ENCODE measurements at regions not wholly inside any gene's neighbourhood (a gene's known extent, or its start where the extent isn't known, plus 50 kb on each side); places are given as distances from the start of the nearest gene placed in this dataset.
A peak's percentile ranks its signal among the peaks of the same experiment; 100 is the strongest.
"Not testable (repeated sequence)": the region's sequence is repeated elsewhere in the genome, so short reads cannot be mapped to it uniquely, and the experiment has no call there.

DNA sequence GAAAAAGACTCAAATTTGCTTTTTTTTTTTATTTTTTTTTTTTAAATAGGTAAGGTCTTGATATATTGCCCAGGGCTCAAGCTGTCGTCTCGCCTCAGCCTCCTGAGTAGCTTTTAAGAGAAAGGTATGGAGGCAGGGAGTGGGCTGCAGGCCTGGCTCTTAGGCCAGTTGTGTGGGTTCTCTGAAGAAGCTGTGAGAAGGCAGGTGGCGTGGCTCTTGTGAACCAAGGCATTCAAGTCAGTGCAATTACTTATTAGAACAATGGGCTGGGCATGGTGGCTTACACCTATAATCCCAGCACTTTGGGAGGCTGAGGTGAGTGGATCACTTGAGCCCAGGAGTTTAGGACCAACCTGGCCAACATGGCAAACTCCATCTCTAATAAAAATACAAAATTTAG is 244.0 kb upstream of the SFRP2 start:
- DNase-seq (ENCODE audit: low read depth in 2 of 2), result no peak

DNA sequence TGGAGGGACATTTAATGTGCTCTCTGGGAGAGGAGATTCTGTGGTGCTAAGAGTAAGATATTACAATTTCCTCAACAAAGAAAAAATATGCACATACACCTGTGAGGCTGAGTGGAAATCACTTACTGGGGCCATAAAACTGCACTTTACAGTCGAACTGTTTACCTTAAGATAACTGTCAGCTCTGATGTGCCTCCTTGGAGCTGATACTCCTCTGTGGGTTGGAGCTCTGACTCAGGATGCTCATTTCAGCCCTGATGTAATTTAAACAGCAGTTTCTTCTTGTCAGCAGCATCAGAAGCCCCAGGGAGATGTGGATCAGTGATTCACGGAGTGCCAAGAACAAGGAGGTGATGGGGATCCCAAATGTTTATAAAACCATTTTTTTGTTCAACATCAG is 241.9 kb upstream of the SFRP2 start:
- DNase-seq (ENCODE audit: low read depth in 2 of 2), result no peak

DNA sequence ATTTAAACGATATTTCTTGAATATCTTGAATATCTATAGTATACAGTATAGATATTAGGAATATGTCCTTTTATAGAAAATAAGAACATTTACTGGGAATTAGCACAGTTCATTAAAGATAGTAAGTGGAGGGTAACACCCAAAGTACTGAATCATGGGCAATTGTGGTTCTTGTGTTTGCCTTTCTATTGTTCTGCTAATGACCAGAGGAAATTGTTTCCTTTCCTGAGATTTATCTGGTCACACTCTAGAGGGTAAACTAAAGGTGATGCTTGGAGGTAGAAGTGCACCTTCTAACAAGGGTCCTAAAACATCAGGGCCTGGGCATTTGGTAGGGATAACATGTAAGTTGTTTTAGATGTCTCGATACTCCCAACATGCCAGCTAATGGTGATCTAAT is 241.3 kb upstream of the SFRP2 start:
- DNase-seq (ENCODE audit: low read depth in 2 of 2), result no peak

DNA sequence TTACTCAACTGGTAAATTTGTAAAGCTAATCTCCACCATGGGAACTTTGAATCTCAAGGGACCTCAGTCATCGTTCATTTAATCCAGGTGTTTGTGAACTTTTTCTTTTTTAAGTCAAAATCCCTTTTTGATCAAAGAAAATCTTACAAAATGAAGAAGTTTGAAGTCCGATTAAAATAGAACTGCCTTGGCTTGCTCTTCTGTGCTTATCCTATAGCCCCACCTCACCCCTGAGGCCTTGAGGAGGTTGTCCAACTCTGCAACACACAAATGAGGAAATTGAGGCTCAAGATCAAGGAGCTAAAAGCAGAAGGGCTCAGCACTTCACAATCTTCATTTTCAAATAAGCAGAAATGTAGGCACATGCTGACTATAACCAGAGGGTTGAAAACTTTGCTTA is 240.3 kb upstream of the SFRP2 start:
- no peak for DNase-seq (ENCODE audit: low read depth in 2 of 2)

DNA sequence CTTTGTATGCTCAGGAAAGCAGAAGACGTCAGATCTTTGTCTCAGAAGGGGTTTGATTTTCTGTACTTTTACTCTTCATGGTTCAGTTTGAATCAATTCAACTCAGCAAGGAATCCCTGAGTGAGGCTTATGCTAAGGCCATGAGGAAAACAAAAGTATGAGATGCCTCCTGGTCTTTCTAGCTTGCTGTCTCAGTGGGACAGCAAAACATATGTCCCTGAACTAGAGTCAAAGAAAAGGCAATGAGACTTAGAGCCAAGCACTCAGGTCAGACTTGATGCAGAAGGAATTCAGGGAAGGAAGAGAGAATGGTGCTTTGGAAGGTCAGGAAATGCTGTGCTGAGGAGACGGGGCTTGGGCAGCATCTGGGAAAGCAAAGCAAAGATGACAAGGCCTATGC is 236.2 kb upstream of the SFRP2 start:
- DNase-seq (ENCODE audit: low read depth in 2 of 2), result no peak

DNA sequence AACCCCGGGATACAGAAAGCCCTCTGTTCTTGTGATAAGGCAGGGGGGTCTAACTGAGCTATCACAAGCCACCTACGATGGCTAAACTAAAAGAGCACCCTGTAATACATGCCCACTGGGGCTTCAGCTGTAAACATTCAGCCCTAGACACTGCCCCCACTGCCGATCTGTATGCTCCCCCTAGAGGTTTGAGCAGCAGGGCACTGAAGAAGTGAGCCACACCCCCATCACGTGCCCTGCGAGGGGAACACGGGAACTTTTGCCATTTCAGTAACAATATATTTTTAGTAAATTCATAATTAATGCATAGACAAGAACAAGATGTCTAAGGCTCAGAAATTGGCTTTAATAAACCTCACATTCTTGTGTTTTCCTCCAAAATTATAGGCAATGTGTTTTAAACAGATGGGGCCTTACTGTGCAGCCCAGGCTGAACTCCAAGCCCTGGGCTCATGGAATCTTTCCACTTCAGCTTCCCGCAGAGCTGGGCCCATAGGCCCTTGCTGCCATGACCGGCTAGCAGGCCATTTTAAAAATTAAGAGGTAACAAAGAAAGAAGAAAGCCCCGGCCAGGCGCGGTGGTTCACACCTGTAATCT is 235.3 kb upstream of the SFRP2 start:
- DNase-seq (ENCODE audit: low read depth in 2 of 2), result no peak

DNA sequence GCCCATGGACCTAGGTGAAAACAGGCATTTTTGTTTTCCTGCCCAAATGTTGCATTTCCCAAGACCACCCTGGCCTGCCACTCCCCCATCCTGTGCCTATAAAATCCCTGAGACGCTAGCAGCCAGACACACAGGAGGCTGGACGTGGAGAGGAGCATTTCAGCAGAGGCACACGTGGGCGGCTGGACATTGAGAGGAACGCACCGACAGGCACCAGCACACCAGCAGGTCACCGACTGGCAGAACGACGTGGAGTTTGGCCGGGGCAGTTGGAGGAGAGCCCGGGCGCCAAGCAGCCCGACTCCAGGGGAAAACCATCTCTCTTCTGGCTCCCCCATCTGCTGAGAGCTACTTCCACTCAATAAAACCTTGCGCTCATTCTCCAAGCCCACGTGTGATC is 234.8 kb upstream of the SFRP2 start:
- DNase-seq (ENCODE audit: low read depth in 2 of 2), result not testable (repeated sequence)

DNA sequence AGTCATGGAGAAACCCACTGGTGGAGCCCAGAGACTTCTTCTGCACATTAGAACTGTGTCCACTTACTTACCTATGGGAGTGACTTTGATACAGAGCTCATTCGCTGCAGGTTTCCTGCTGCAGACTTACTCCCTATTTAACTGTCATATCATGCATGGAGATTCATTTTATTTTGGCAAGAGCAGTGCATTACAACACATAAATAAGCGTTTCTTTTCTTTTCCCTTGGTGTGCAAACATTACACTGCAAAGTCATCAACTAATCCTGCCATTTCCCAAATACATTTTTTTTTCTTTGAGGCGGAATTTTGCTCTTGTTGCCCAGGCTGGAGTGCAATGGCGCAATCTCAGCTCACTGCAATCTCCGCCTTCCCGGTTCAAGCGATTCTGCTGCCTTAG is 230.9 kb upstream of the SFRP2 start:
- no peak for DNase-seq (ENCODE audit: low read depth in 2 of 2)

DNA sequence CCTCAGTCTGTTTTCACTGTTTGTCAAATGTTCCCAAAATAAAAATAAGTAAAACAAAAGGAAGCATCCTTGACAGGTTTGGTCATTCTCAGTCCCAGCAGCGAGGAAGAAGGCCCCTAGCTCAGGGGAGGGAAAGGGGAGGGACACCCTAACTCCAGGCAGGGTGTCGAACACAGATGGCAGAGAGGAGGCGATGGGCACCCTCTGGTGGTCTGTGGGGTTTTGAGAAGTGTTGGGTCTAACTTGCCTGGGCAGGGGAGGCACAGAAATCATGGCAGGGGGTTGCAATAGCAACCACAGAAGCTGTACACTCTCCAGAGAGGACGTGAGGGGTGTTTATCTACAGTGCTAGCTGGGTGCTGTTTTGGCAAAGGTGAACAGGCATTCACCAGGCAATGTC is 229.8 kb upstream of the SFRP2 start:
- DNase-seq (ENCODE audit: low read depth in 2 of 2), result peak in 1 of 2 experiments; percentile 1

DNA sequence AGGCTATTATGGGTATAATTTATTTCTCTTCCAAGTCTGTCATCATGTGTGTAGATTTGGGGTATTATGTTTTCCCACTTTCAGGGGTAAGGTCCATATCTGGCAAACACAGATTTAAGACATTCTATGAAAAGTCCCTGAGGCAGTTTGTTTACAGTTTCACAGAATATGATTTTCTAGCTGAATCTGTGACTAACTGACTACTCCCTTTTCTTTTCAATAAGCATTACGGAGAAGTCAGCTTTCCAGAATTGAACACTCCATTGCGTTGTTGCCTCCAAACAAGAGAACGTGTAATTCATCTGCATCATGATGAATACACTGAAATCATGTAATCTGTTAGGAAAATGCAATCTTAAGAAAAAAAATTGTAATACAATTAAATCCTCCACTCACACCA is 226.7 kb upstream of the SFRP2 start:
- DNase-seq (ENCODE audit: low read depth in 2 of 2), result no peak

DNA sequence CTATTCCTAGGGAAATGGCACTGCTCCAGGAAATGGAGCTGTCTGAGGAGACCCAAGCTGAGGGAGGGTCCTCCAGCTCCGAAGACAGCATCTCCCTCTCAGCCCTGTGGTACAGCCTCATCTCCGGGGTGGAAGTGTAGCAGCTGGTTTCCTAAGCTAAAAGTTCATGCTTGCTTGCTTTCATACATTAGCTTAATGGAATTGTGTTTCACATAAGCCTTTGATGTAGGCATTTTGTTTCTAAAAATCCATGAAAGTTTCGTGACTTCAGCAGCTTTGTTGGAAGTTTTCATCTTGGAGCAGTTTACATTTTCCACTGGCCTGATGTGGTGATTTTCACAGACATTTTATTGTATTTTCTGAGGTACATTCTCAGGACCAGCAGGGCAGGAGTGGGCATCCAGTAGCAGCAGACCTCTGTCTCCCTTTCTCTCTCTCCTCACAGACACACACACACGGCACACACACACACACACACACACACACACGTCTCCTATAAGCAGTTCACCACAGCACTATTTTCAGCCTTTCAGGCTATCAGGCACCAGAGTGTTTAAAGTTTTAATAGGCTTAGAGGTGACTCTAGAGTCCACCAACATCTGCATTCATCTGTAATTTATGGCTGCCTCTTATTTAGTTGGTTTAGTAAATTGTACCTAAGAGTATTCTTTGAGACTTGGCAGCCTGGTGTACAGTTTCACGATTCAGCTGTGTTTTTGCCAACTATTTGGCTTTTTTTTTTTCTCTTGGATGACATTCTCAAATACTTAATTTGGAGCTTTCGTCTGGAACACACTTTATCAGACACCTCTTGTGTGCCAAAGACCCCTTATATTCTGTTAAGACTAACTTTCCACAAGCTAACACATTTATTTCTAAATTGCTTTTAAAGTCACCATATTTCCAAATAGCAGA is 225.8 kb upstream of the SFRP2 start:
- DNase-seq (ENCODE audit: low read depth in 2 of 2), result no peak

DNA sequence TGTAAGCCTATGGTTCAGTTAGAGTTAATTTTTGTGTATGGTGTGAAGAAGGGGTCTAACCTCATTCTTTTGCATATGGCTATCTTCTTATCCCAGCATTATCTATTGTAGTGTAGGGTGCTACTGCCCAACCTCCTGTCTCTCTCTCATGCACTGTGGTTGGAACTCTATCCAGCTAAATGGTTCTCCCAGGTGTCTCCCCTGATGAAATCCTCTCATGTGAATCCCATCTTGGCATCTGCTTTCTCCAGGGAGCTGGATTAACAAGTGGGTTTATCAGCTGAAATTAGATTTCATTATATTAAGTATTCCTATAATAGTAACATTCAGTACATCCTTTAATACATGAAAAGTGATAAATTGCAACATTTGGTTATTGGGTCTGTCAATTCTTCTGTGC is 224.7 kb upstream of the SFRP2 start:
- DNase-seq (ENCODE audit: low read depth in 2 of 2), result no peak

DNA sequence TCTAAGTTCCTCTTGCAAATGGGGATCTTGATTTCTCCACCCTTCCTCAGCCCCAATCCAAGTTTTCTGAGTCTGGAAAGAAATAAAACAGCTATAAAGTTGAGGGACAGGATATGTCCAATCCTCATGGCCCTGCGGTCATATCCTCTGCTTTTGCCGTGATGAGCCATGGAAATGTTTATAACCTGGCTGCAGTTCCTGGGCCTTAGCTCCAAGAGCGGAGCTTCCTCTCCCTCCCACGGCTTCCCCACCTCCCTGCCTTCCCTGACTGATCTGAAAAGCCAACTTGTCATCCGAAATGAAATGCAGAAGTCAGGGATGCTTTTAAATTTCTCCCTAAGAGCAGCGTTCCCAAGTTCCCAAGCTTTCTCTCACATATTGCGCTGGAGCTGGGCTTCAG is 221.5 kb upstream of the SFRP2 start:
- no peak for DNase-seq (ENCODE audit: low read depth in 2 of 2)

DNA sequence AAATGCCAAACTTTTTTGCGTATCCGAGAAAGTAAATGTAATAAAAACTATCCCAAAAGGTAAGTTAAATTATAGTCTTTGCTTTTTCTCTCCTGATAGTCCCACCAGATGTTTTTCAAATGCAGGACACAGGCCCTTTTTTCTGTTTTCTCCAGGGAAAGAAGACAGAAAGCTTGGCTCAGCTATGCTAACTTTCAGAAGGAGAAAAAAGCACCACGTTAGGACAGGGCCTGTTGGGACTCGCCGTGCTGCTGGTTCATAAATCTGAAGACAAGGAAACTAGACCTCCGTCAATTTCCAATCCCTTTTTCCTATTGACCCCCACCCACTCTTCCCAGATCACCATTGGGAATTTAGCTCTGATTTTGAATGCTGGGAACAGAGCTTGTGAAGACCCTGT is 220.9 kb upstream of the SFRP2 start:
- DNase-seq (ENCODE audit: low read depth in 2 of 2), result no peak

DNA sequence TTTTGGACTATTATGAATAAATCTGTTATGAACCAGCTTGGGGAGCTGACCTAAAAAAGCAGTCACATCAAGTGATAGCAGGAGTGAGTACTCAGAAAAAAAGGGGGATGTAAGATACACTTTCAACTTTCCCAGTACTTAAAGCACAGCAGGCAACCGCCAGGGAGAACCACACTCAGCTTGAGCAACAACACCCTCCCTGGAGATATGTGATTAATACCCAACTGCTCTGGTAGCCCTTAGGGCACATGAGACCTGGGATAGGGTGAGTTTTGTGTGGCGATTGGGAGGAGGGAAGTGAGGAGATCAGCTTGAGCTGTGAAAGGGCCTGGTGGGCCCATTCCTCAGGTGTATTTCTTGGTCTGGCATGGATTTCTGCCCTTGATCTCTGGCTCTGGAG is 220.3 kb upstream of the SFRP2 start:
- no peak for DNase-seq (ENCODE audit: low read depth in 2 of 2)

DNA sequence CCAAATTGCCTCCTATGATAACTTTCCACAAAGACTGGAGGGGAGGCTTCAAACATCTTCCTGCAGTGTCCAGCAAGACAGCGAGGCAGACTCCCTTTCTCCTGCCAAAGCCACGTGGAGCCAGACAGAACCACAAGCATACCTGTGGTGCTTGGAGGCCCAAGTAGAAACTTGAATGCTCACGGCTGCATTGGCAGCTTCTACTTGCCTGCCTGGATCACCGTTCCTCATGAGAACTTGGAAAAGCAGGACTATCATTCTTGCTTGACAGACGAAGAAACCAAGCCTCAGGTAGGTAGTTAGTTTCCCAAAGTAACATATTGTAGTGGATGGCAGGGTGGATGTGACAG is 216.3 kb upstream of the SFRP2 start:
- DNase-seq (ENCODE audit: low read depth in 2 of 2), result no peak

DNA sequence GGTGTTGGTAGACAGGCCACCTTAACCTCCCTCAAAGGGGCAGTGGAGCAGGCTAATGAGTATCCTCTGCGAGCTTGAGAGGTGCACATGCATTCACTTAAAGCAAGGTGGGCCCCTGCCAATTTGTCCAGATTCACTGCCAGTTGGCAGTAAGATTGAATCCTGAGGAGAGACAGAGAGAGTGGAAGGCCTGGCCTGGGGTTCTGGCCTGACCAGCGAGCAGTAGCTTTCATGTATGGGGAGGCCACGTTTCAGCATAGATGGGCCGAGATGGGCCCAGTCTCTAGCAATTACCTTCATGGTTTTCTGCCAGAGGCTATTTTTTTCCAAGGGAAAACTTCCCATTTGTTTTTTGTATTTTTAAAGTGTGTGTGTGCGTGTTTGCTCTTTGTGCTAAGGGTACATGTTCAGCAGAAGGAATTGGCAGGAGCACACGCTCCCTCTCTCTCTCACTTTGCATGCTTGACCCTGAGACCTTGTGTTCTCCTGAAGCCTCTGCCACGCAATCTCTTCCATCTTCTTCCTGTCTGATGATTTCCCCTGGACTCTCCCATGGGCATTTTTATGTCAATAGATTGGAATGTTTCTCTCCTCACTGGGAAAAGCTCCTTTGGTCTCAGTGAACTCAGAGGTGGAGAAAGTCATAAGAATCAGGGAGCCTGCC is 215.8 kb upstream of the SFRP2 start:
- no peak for DNase-seq (ENCODE audit: low read depth in 2 of 2)

DNA sequence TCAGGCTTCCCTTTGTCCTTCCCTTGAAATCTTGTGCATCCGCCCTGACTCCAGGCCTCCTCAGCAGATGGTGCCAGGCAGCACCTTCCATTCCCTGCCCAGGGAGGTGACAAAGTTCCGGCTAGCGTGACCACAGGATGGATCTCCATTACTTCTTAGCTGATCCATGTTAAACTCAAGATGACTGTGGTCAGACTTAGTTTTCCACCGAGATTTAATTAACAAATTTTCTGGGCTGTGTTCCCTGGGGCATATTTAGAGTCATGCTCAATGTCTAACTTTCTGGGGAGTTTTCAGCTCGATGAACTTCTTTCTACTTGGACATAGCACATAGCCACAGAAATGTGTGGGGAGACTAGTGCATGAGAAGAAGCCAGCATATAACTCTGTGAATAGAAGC is 215.1 kb upstream of the SFRP2 start:
- no peak for DNase-seq (ENCODE audit: low read depth in 2 of 2)

DNA sequence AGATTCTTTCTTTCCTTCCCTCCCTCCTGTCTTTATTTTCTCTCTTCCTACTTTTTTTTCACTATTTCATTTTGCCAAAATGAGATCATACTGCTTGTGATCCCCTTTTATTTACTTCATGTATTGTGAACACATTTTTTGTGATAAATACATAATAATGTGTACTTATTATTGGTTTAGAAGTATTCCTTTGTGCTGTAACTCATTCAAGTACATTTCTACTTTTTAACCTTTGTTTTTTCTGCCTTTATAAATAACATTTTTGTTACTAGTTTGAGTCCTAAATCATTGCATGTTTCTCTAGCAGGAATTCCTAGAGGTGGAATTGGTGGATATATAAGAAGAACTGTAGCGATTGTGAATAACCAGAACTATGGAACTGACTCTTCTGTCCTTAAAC is 214.5 kb upstream of the SFRP2 start:
- DNase-seq (ENCODE audit: low read depth in 2 of 2), result no peak

DNA sequence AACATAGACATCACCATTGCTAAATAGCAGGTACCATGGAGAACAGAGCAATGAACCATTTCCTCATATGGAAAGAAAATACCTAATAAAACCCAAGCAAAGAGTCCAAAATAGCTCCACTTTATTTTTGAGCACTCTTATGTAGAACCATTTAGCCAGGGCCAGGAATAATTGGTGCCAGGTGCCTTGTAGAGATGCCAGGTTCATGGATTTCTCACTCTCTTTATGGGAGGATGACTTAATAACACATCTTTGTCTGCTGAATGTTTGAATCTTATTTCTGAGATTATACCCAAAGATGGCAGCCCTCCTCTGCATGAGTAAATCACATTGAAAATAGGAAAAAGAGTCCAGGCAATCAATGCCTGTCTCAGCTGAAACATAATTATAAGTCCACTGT is 212.3 kb upstream of the SFRP2 start:
- DNase-seq (ENCODE audit: low read depth in 2 of 2), result no peak

DNA sequence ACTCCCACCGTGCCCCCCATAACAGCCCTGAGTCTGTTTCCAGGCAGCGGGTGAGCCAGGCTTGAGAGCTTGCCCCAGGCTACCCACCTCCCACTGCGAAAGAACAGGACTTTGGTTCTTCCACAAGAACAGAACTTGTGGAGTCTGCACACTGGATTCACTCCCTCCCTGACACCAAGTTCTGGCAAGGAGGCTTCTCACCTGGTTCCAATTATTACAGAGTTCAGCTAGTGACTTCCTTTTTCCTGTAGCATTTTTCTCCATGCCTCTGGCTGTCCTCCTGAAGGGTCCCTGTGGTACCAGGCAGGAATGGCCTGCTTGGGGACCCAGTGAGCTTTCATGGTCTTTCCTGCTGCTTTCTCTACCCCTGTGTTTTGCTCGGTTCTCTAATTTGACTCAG is 208.6 kb upstream of the SFRP2 start:
- DNase-seq (ENCODE audit: low read depth in 2 of 2), result no peak

DNA sequence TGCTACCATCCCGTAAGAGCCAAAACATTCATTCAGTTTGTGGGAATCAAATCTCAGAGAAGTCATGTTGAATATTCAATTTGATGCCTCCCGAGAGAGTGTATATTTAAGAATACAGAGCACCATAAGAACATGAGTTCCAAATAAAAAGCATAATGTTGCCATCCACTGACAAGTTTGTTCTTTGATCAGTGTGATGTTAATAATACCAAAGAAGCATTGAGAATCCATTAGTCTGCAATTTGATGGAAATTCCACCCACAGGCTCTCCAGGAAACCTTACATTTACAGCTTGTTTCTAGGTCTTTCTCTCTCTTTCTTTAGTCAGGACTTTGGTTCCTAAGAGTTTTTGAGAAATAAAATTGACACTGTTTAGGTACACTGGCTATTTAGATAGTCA is 200.6 kb upstream of the SFRP2 start:
- DNase-seq (ENCODE audit: low read depth in 2 of 2), result no peak
